SK-N-SH (cell line): ENCODE measurements at regions not wholly inside any gene's neighbourhood (a gene's known extent, or its start where the extent isn't known, plus 50 kb on each side); places are given as distances from the start of the nearest gene placed in this dataset.
A peak's percentile ranks its signal among the peaks of the same experiment; 100 is the strongest.

ENCODE experiments used
- CTCF ChIA-PET: fragments of 300-600, 350-600 bp; formaldehyde crosslinking; extraction: SDS; loops from one replicate; lab custom pipeline; 2021; lab: Yijun Ruan, JAX
- POLR2A ChIA-PET: fragments of 350-600 bp; sonication (Branson Sonifier 250); formaldehyde crosslinking; extraction: SDS; loops from one replicate; lab custom pipeline; 2020; ENCODE audit warnings: antibody characterized with exemption, inconsistent platforms; lab: Yijun Ruan, JAX
- DNase-seq: peaks from one replicate; pipeline ENCODE4 v3.0.0; 2012
- H2AFZ ChIP-seq: fragments of 200-600 bp; sonication (generic); 2 replicates; pipeline ENCODE4 v1.8.1; 2016; ENCODE audit warnings: antibody characterized with exemption, mild to moderate bottlenecking, low read depth
- H3F3A ChIP-seq: fragments of 200-600 bp; sonication (generic); replicated peaks from 2 replicates; pipeline ENCODE3; 2016; ENCODE audit warnings: antibody characterized with exemption, mild to moderate bottlenecking; ENCODE audit not compliant: insufficient read depth
- H3K27ac ChIP-seq, 2 experiments: fragments of 200-500 bp in 1 of 2; fragments of 200-600 bp in 1 of 2; sonication (Bioruptor generic) in 1 of 2; sonication (generic), shearing (Covaris generic) in 1 of 2; 2 replicates each; pipeline versions ENCODE4 v1.5.1 to v1.6.1; 2014 to 2016; ENCODE audit warnings: low read depth in 2 of 2, inconsistent platforms in 1 of 2, low read length in 1 of 2, mild to moderate bottlenecking in 1 of 2, mixed read lengths in 1 of 2
- H3K27me3 ChIP-seq: fragments of 200-600 bp; sonication (generic), shearing (Covaris generic); 2 replicates; pipeline ENCODE4 v1.6.1; 2016; ENCODE audit warnings: mixed run types; ENCODE audit not compliant: insufficient read depth
- H3K36me3 ChIP-seq, 2 experiments: fragments of 200-500 bp in 1 of 2; fragments of 200-600 bp in 1 of 2; sonication (Bioruptor generic) in 1 of 2; sonication (generic) in 1 of 2; replicated peaks in 1 of 2; 2 replicates each; pipeline versions ENCODE3 to v1.5.1; 2014 to 2016; ENCODE audit warnings: low read length in 1 of 2, mild to moderate bottlenecking in 1 of 2; ENCODE audit not compliant: insufficient read depth in 2 of 2, control insufficient read depth in 1 of 2
- H3K4me1 ChIP-seq, 2 experiments: fragments of 200-500 bp in 1 of 2; fragments of 200-600 bp in 1 of 2; sonication (Bioruptor generic) in 1 of 2; sonication (generic), shearing (Covaris generic) in 1 of 2; 2 replicates each; pipeline versions ENCODE4 v1.5.1 to v1.6.1; 2014 to 2016; ENCODE audit warnings: low read depth in 1 of 2, low read length in 1 of 2, mixed run types in 1 of 2; ENCODE audit not compliant: insufficient read depth in 2 of 2, control insufficient read depth in 1 of 2
- H3K4me2 ChIP-seq: fragments of 200-600 bp; sonication (generic), shearing (Covaris generic); 2 replicates; pipeline ENCODE4 v1.6.1; 2017; ENCODE audit warnings: mixed run types
- H3K4me3 ChIP-seq, 2 experiments: fragments of 200-500 bp in 1 of 2; fragments of 200-600 bp in 1 of 2; sonication (Bioruptor generic) in 1 of 2; sonication (generic), shearing (Covaris generic) in 1 of 2; 2 replicates each; pipeline versions ENCODE4 v1.5.1 to v1.8.1; 2014 to 2016; ENCODE audit warnings: low read depth in 2 of 2, inconsistent platforms in 1 of 2, low read length in 1 of 2, mild to moderate bottlenecking in 1 of 2, mixed read lengths in 1 of 2, moderate library complexity in 1 of 2
- H3K79me2 ChIP-seq: fragments of 200-600 bp; sonication (generic); 2 replicates; pipeline ENCODE4 v1.8.1; 2017; ENCODE audit warnings: mild to moderate bottlenecking; ENCODE audit not compliant: insufficient read depth
- H3K9ac ChIP-seq: fragments of 200-600 bp; sonication (generic); 2 replicates; pipeline ENCODE4 v1.6.1; 2017; ENCODE audit warnings: mixed run types
- H3K9me2 ChIP-seq: fragments of 200-600 bp; sonication (generic); 2 replicates; pipeline ENCODE4 v1.6.1; 2017; ENCODE audit warnings: mixed run types
- H3K9me3 ChIP-seq: fragments of 200-600 bp; sonication (generic); 2 replicates; pipeline ENCODE4 v1.6.1; 2017; ENCODE audit warnings: mixed run types, mild to moderate bottlenecking, moderate library complexity
- H4K20me1 ChIP-seq: fragments of 200-600 bp; sonication (generic); 2 replicates; pipeline ENCODE4 v1.6.1; 2017; ENCODE audit warnings: mild to moderate bottlenecking, mixed run types; ENCODE audit not compliant: insufficient read depth
- CTCF ChIP-seq: fragments of 200-600 bp; sonication (generic); IDR thresholded peaks from 2 replicates; pipeline ENCODE4 v1.6.1; 2017; ENCODE audit warnings: antibody characterized with exemption, mild to moderate bottlenecking, moderate library complexity
- ELF1 ChIP-seq: IDR thresholded peaks from 2 replicates; pipeline ENCODE4 v1.4.0; 2012
- EZH2phosphoT487 ChIP-seq: fragments of 200-600 bp; sonication (generic); IDR thresholded peaks from 2 replicates; pipeline ENCODE4 v1.6.1; 2017; ENCODE audit warnings: low read depth, mixed run types, mild to moderate bottlenecking, antibody characterized with exemption, moderate library complexity, borderline replicate concordance
- FOXJ3 ChIP-seq: sonication (generic); formaldehyde crosslinking; IDR thresholded peaks from 2 replicates; pipeline ENCODE4 v1.5.1; 2020; ENCODE audit warnings: mild to moderate bottlenecking, missing genetic modification reagents
- FOXM1 ChIP-seq: IDR thresholded peaks from 2 replicates; pipeline ENCODE4 v1.4.0; 2012; ENCODE audit warnings: low read depth, mild to moderate bottlenecking
- GABPA ChIP-seq: IDR thresholded peaks from 2 replicates; pipeline ENCODE4 v1.4.0; 2012; ENCODE audit warnings: low read depth, mild to moderate bottlenecking
- IRF3 ChIP-seq: fragments of 150-350 bp; IDR thresholded peaks from 2 replicates; pipeline ENCODE4 v1.6.1; 2016; ENCODE audit warnings: mild to moderate bottlenecking, low read depth, low read length
- MAX ChIP-seq: IDR thresholded peaks from 2 replicates; pipeline ENCODE4 v1.4.0; 2012; ENCODE audit warnings: low read depth
- MEF2A ChIP-seq: IDR thresholded peaks from 2 replicates; pipeline ENCODE4 v1.4.0; 2012; ENCODE audit warnings: low read depth, borderline replicate concordance
- MXI1 ChIP-seq: IDR thresholded peaks from 2 replicates; pipeline ENCODE4 v1.6.1; 2012; ENCODE audit warnings: mild to moderate bottlenecking, low read depth, low read length, improper control_type of control experiment
- NFIC ChIP-seq: IDR thresholded peaks from 2 replicates; pipeline ENCODE4 v1.4.0; 2012; ENCODE audit warnings: borderline replicate concordance
- PBX3 ChIP-seq: IDR thresholded peaks from 2 replicates; pipeline ENCODE4; 2012
- POLR2AphosphoS5 ChIP-seq: IDR thresholded peaks from 2 replicates; pipeline ENCODE4 v1.6.1; 2012; ENCODE audit warnings: low read depth, low read length
- RAD21 ChIP-seq: IDR thresholded peaks from 2 replicates; pipeline ENCODE4 v1.6.1; 2012; ENCODE audit warnings: mild to moderate bottlenecking, low read length
- RCOR1 ChIP-seq: fragments of 150-350 bp; IDR thresholded peaks from 2 replicates; pipeline ENCODE4 v1.6.1; 2017; ENCODE audit warnings: antibody characterized with exemption, low read length
- SIN3A ChIP-seq: IDR thresholded peaks from 2 replicates; pipeline ENCODE4 v1.6.1; 2012; ENCODE audit warnings: low read depth, mild to moderate bottlenecking, low read length, moderate library complexity, borderline replicate concordance
- SMC3 ChIP-seq: IDR thresholded peaks from 2 replicates; pipeline ENCODE4 v1.6.1; 2012; ENCODE audit warnings: low read depth, low read length, improper control_type of control experiment
- TCF12 ChIP-seq: IDR thresholded peaks from 2 replicates; pipeline ENCODE4 v1.4.0; 2012
- USF2 ChIP-seq: fragments of 150-350 bp; IDR thresholded peaks from 2 replicates; pipeline ENCODE4 v1.6.1; 2017; ENCODE audit warnings: antibody characterized with exemption, low read length, low read depth, borderline replicate concordance
- YY1 ChIP-seq: IDR thresholded peaks from 2 replicates; pipeline ENCODE4 v1.4.0; 2012; ENCODE audit warnings: low read depth, mild to moderate bottlenecking
- WGBS: methylation state at CpG from one replicate; pipeline ENCODE4 v1.1.6; 2017; ENCODE audit warnings: low lambda C conversion rate; 5-methylcytosine and 5-hydroxymethylcytosine counted together

- H2AFZ ChIP-seq: no peak overlapping the region
- H3K4me2 ChIP-seq: no peak overlapping the region
- POLR2A ChIA-PET: interaction anchor here (0.7 kb wide), 1 partner anchor 727 kb away, joined by 3 read pairs; no protein-coding TSS in a partner anchor
- peak; percentile 45 for DNase-seq
- H3K4me3 ChIP-seq: no peak overlapping the region; a peak in 1 of 4 replicates
- H3K79me2 ChIP-seq: no peaks in the 10 kb centered on the region
- CTCF ChIA-PET: interaction anchor here (0.5 to 4.2 kb wide), 25 partner anchors 9 to 693 kb away, joined by 3 to 34 read pairs (median 4); partner anchors contain the start of gene FANCL
- no peaks in the 10 kb centered on the region for H3K9me2 ChIP-seq
- peak; percentile 63 for TF ChIP-seq CTCF
- TF ChIP-seq RAD21: peak; percentile 75
- peak; percentile 80 for TF ChIP-seq SMC3
- TF ChIP-seq RCOR1: no peak
- 32% methylated on average over 6 of the region's 6 CpGs for WGBS
- H3K27me3 ChIP-seq: no peaks in the 10 kb centered on the region
- no peak overlapping the region for H3K9ac ChIP-seq
- H3F3A ChIP-seq: no peaks in the 10 kb centered on the region
- no peaks in the 10 kb centered on the region for H3K9me3 ChIP-seq
- H3K4me1 ChIP-seq: no peaks in the 10 kb centered on the region; a peak in 1 of 4 replicates
- H4K20me1 ChIP-seq: no peaks in the 10 kb centered on the region
- no peaks in the 10 kb centered on the region for H3K36me3 ChIP-seq
- no peak overlapping the region for H3K27ac ChIP-seq
These were observed 207.0 kb upstream of the FANCL start for GRCh38 chr2:58448065-58448507.

- no peaks in the 10 kb centered on the region for H3K9me2 ChIP-seq
- no peaks in the 10 kb centered on the region for H4K20me1 ChIP-seq
- no peaks in the 10 kb centered on the region for H3K27me3 ChIP-seq
- POLR2A ChIA-PET: interaction anchor here (0.7 kb wide), 1 partner anchor 727 kb away, joined by 3 read pairs; no protein-coding TSS in a partner anchor
- CTCF ChIA-PET: interaction anchor here (0.7 to 4.2 kb wide), 23 partner anchors 8 to 688 kb away, joined by 3 to 34 read pairs (median 4); partner anchors contain the start of gene FANCL
- no peak overlapping the region for H3K4me2 ChIP-seq
- no peak overlapping the region for H3K9ac ChIP-seq
- no peak overlapping the region for H2AFZ ChIP-seq
- H3K36me3 ChIP-seq: no peaks in the 10 kb centered on the region
- H3K4me3 ChIP-seq: no peak overlapping the region
- DNase-seq: no peak
- no peaks in the 10 kb centered on the region for H3K79me2 ChIP-seq
- H3K27ac ChIP-seq: no peak overlapping the region
- H3K4me1 ChIP-seq: no peaks in the 10 kb centered on the region; a peak in 1 of 4 replicates
- no peaks in the 10 kb centered on the region for H3F3A ChIP-seq
- WGBS: 78% methylated on average over 2 of the region's 2 CpGs
- H3K9me3 ChIP-seq: no peaks in the 10 kb centered on the region
- TF ChIP-seq YY1: no peak
- TF ChIP-seq ELF1: no peak
- no peak for TF ChIP-seq IRF3
- TF ChIP-seq FOXM1: no peak
- TF ChIP-seq EZH2phosphoT487: no peak
- no peak for TF ChIP-seq SIN3A
- no peak for TF ChIP-seq USF2
- no peak for TF ChIP-seq PBX3
- TF ChIP-seq CTCF: no peak
- TF ChIP-seq NFIC: no peak
- TF ChIP-seq MXI1: no peak
- TF ChIP-seq MAX: no peak
- TF ChIP-seq GABPA: no peak
- TF ChIP-seq POLR2AphosphoS5: no peak
- no peak for TF ChIP-seq MEF2A
- TF ChIP-seq TCF12: no peak
- TF ChIP-seq FOXJ3 (CRISPR knock-in tag): no peak
These were observed 206.5 kb upstream of the FANCL start for GRCh38 chr2:58447586-58447985.
